H1 (cell line): ENCODE measurements at regions not wholly inside any gene's neighbourhood (a gene's known extent, or its start where the extent isn't known, plus 50 kb on each side); places are given as distances from the start of the nearest gene placed in this dataset.

Source experiments
- CTCF ChIP-seq, 3 experiments: IDR thresholded peaks; 1 replicate in 2 of 3; 2 replicates in 1 of 3; pipeline versions ENCODE4 v1.5.1 to v1.6.1; 2011; ENCODE audit warnings: low read length in 3 of 3, mild to moderate bottlenecking in 3 of 3, inconsistent platforms in 2 of 3, low read depth in 1 of 3, moderate library complexity in 1 of 3; ENCODE audit not compliant: insufficient read depth in 1 of 3; ENCODE audit errors: control extremely low read depth in 1 of 3
- HDAC2 ChIP-seq, 2 experiments: fragments of 300-600 bp in 1 of 2; sonication (generic) in 1 of 2; IDR thresholded peaks; 2 replicates each; pipeline ENCODE4 v1.6.1; 2011 to 2012; ENCODE audit warnings: low read depth in 2 of 2, low read length in 2 of 2, mild to moderate bottlenecking in 2 of 2, moderate library complexity in 2 of 2, borderline replicate concordance in 1 of 2, inconsistent platforms in 1 of 2
- RNF2 ChIP-seq: fragments of 200-900, 300-1000 bp; sonication (generic); IDR thresholded peaks from 2 replicates; pipeline ENCODE4 v1.7.1; 2016; ENCODE audit warnings: borderline replicate concordance, low read depth, mild to moderate bottlenecking, antibody characterized with exemption, low read length; ENCODE audit not compliant: poor library complexity, severe bottlenecking; ENCODE audit errors: missing control alignments

- TF ChIP-seq CTCF (IDR thresholded peaks at IDR 0.05; ENCODE audit: control extremely low read depth in 1 of 3, insufficient read depth in 1 of 3, low read depth in 1 of 3, low read length in 3 of 3) (no peak), RNF2 (no peak), HDAC2 (IDR thresholded peaks at IDR 0.05; ENCODE audit: borderline replicate concordance in 1 of 2, low read depth in 2 of 2, low read length in 2 of 2) (no peak)
Observed at GRCh38 chr5:60147791-60148190, 254.3 kb upstream of the PDE4D start (continued).
